Activated CD4-positive, alpha-beta memory T cell treated with anti-CD3 and anti-CD28 coated beads, Interleukin-2, amount 10 ng/mL, durations not matched to agents 7 days and 5 days (primary cell): ENCODE measurements at regions not wholly inside any gene's neighbourhood (a gene's known extent, or its start where the extent isn't known, plus 50 kb on each side); places are given as distances from the start of the nearest gene placed in this dataset.
"Not testable (repeated sequence)": the region's sequence is repeated elsewhere in the genome, so short reads cannot be mapped to it uniquely, and the experiment has no call there.

ENCODE experiments used
- CTCF ChIA-PET: fragments of 350-600 bp; sonication (Branson Sonifier 250); formaldehyde crosslinking; loops from one replicate; lab custom pipeline; 2021; ENCODE audit warnings: antibody characterized with exemption, inconsistent platforms; lab: Charles Lee
- POLR2A ChIA-PET: fragments of 350-600 bp; sonication (Branson Sonifier 250); formaldehyde crosslinking; loops from one replicate; lab custom pipeline; 2021; ENCODE audit warnings: antibody characterized with exemption; lab: Charles Lee
- DNase-seq: peaks from one replicate; pipeline ENCODE4 v3.0.0-alpha.2; 2020
- H3K27ac Mint-ChIP-seq: one replicate; pipeline ENCODE4 v1.8.0; 2021; ENCODE audit warnings: mild to moderate bottlenecking, mixed read lengths
- H3K27me3 Mint-ChIP-seq: one replicate; pipeline ENCODE4 v1.8.0; 2021; ENCODE audit warnings: mixed read lengths
- H3K36me3 Mint-ChIP-seq: one replicate; pipeline ENCODE4 v1.8.0; 2021; ENCODE audit warnings: low read depth, mixed read lengths
- H3K4me1 Mint-ChIP-seq: one replicate; pipeline ENCODE4 v1.8.0; 2021; ENCODE audit warnings: mixed read lengths
- H3K4me3 Mint-ChIP-seq: one replicate; pipeline ENCODE4 v1.8.0; 2021; ENCODE audit warnings: mild to moderate bottlenecking, mixed read lengths
- H3K9me3 Mint-ChIP-seq: one replicate; pipeline ENCODE4 v1.8.0; 2021; ENCODE audit warnings: mixed read lengths

- H3K27ac Mint-ChIP-seq, result no peak overlapping the region
- no peaks in the 10 kb centered on the region for H3K36me3 Mint-ChIP-seq
- H3K4me3 Mint-ChIP-seq, result no peak overlapping the region
- H3K4me1 Mint-ChIP-seq, result no peaks in the 10 kb centered on the region
- no peaks in the 10 kb centered on the region for H3K9me3 Mint-ChIP-seq
- POLR2A ChIA-PET, result no interaction called here
- CTCF ChIA-PET, result interaction anchor here (1.3 kb wide), 1 partner anchor 29 kb away, joined by 3 read pairs; no protein-coding TSS in a partner anchor
- DNase-seq, result no peak
- H3K27me3 Mint-ChIP-seq, result no peaks in the 10 kb centered on the region
Observed at GRCh38 chr7:131830681-131831080, 274.3 kb upstream of the PODXL start.

GRCh38 chr7:131829947-131830558 lies 273.6 kb upstream of the PODXL start:
- no peaks in the 10 kb centered on the region for H3K27me3 Mint-ChIP-seq
- no peak overlapping the region for H3K27ac Mint-ChIP-seq
- H3K4me3 Mint-ChIP-seq, result no peak overlapping the region
- no peaks in the 10 kb centered on the region for H3K9me3 Mint-ChIP-seq
- POLR2A ChIA-PET, result no interaction called here
- DNase-seq, result no peak
- no peaks in the 10 kb centered on the region for H3K4me1 Mint-ChIP-seq
- CTCF ChIA-PET, result interaction anchor here (1.3 kb wide), 1 partner anchor 29 kb away, joined by 3 read pairs; no protein-coding TSS in a partner anchor
- no peaks in the 10 kb centered on the region for H3K36me3 Mint-ChIP-seq

- Mint-ChIP-seq H3K36me3 (no peaks in the 10 kb centered on the region), H3K27ac (no peak overlapping the region), H3K4me1 (no peaks in the 10 kb centered on the region), H3K27me3 (no peaks in the 10 kb centered on the region), H3K4me3 (no peak overlapping the region), H3K9me3 (no peaks in the 10 kb centered on the region)
- ChIA-PET POLR2A (no interaction called here), CTCF (no interaction called here)
- no peak for DNase-seq
Observed at GRCh38 chr7:131827421-131827820, 271.0 kb upstream of the PODXL start.

GRCh38 chr7:131826960-131827359 lies 270.5 kb upstream of the PODXL start:
- no peak overlapping the region for H3K4me3 Mint-ChIP-seq
- no peak for DNase-seq
- H3K27ac Mint-ChIP-seq, result no peak overlapping the region
- ChIA-PET CTCF (no interaction called here), POLR2A (no interaction called here)
- H3K9me3 Mint-ChIP-seq, result no peaks in the 10 kb centered on the region
- H3K4me1 Mint-ChIP-seq, result no peaks in the 10 kb centered on the region
- no peaks in the 10 kb centered on the region for H3K36me3 Mint-ChIP-seq
- no peaks in the 10 kb centered on the region for H3K27me3 Mint-ChIP-seq

GRCh38 chr7:131823961-131824440 lies 267.6 kb upstream of the PODXL start:
- DNase-seq, H3K27ac Mint-ChIP-seq, H3K36me3 Mint-ChIP-seq, H3K9me3 Mint-ChIP-seq, H3K4me1 Mint-ChIP-seq, H3K4me3 Mint-ChIP-seq, H3K27me3 Mint-ChIP-seq, CTCF ChIA-PET, POLR2A ChIA-PET: not testable (repeated sequence)

GRCh38 chr7:131819891-131820290 lies 263.5 kb upstream of the PODXL start:
- ChIA-PET POLR2A (no interaction called here), CTCF (no interaction called here)
- H3K9me3 Mint-ChIP-seq, result no peaks in the 10 kb centered on the region
- H3K27ac Mint-ChIP-seq, result no peak overlapping the region
- H3K4me1 Mint-ChIP-seq, result no peaks in the 10 kb centered on the region
- no peaks in the 10 kb centered on the region for H3K36me3 Mint-ChIP-seq
- DNase-seq, result no peak
- no peaks in the 10 kb centered on the region for H3K27me3 Mint-ChIP-seq
- H3K4me3 Mint-ChIP-seq, result no peak overlapping the region

GRCh38 chr7:131816391-131817007 lies 260.1 kb upstream of the PODXL start:
- Mint-ChIP-seq H3K4me1 (no peaks in the 10 kb centered on the region), H3K27ac (no peak overlapping the region), H3K9me3 (no peaks in the 10 kb centered on the region), H3K27me3 (no peaks in the 10 kb centered on the region), H3K36me3 (no peaks in the 10 kb centered on the region), H3K4me3 (no peak overlapping the region)
- DNase-seq, result no peak
- POLR2A ChIA-PET, result no interaction called here
- CTCF ChIA-PET, result no interaction called here

GRCh38 chr7:131808736-131809135 lies 252.3 kb upstream of the PODXL start:
- Mint-ChIP-seq H3K27me3 (no peaks in the 10 kb centered on the region), H3K36me3 (no peaks in the 10 kb centered on the region), H3K9me3 (no peaks in the 10 kb centered on the region), H3K27ac (no peak overlapping the region), H3K4me3 (no peak overlapping the region), H3K4me1 (no peaks in the 10 kb centered on the region)
- ChIA-PET CTCF (interaction anchor here (0.6 kb wide), 1 partner anchor 226 kb away, joined by 3 read pairs; no protein-coding TSS in a partner anchor), POLR2A (no interaction called here)
- DNase-seq, result no peak

GRCh38 chr7:131808156-131808555 lies 251.7 kb upstream of the PODXL start:
- H3K36me3 Mint-ChIP-seq, H3K27me3 Mint-ChIP-seq, DNase-seq, H3K4me3 Mint-ChIP-seq, POLR2A ChIA-PET, H3K9me3 Mint-ChIP-seq, H3K4me1 Mint-ChIP-seq, H3K27ac Mint-ChIP-seq: not testable (repeated sequence)
- CTCF ChIA-PET, result interaction anchor here (0.6 kb wide), 1 partner anchor 225 kb away, joined by 3 read pairs; no protein-coding TSS in a partner anchor

GRCh38 chr7:131803816-131804215 lies 247.4 kb upstream of the PODXL start:
- no peaks in the 10 kb centered on the region for H3K4me1 Mint-ChIP-seq
- CTCF ChIA-PET, result no interaction called here
- no peak overlapping the region for H3K4me3 Mint-ChIP-seq
- H3K36me3 Mint-ChIP-seq, result no peaks in the 10 kb centered on the region
- no peaks in the 10 kb centered on the region for H3K9me3 Mint-ChIP-seq
- POLR2A ChIA-PET, result no interaction called here
- DNase-seq, result no peak
- H3K27ac Mint-ChIP-seq, result no peak overlapping the region
- H3K27me3 Mint-ChIP-seq, result no peaks in the 10 kb centered on the region

GRCh38 chr7:131802195-131802864 lies 245.9 kb upstream of the PODXL start:
- H3K4me1 Mint-ChIP-seq, result no peaks in the 10 kb centered on the region
- H3K4me3 Mint-ChIP-seq, result no peak overlapping the region
- ChIA-PET CTCF (interaction anchor here (1.3 kb wide), 1 partner anchor 110 kb away, joined by 3 read pairs; no protein-coding TSS in a partner anchor), POLR2A (no interaction called here)
- no peaks in the 10 kb centered on the region for H3K27me3 Mint-ChIP-seq
- no peaks in the 10 kb centered on the region for H3K9me3 Mint-ChIP-seq
- no peak overlapping the region for H3K27ac Mint-ChIP-seq
- no peak for DNase-seq
- no peaks in the 10 kb centered on the region for H3K36me3 Mint-ChIP-seq

GRCh38 chr7:131800531-131800930 lies 244.1 kb upstream of the PODXL start:
- Mint-ChIP-seq H3K27me3 (no peaks in the 10 kb centered on the region), H3K9me3 (no peaks in the 10 kb centered on the region), H3K27ac (no peak overlapping the region), H3K4me1 (no peaks in the 10 kb centered on the region), H3K36me3 (no peaks in the 10 kb centered on the region), H3K4me3 (no peak overlapping the region)
- CTCF ChIA-PET, result no interaction called here
- DNase-seq, result no peak
- POLR2A ChIA-PET, result no interaction called here

- POLR2A ChIA-PET, result no interaction called here
- Mint-ChIP-seq H3K27ac (no peak overlapping the region), H3K4me1 (no peaks in the 10 kb centered on the region), H3K27me3 (no peaks in the 10 kb centered on the region), H3K9me3 (no peaks in the 10 kb centered on the region), H3K4me3 (no peak overlapping the region), H3K36me3 (no peaks in the 10 kb centered on the region)
- no peak for DNase-seq
- CTCF ChIA-PET, result no interaction called here
Observed at GRCh38 chr7:131800008-131800407, 243.6 kb upstream of the PODXL start.
